D341Med (cell line): ENCODE measurements at regions not wholly inside any gene's neighbourhood (a gene's known extent, or its start where the extent isn't known, plus 50 kb on each side); places are given as distances from the start of the nearest gene placed in this dataset.
"Not testable (repeated sequence)": the region's sequence is repeated elsewhere in the genome, so short reads cannot be mapped to it uniquely, and the experiment has no call there.

Experiments used
- DNase-seq: peaks from one replicate; pipeline ENCODE4 v3.0.0; 2012; ENCODE audit warnings: low spot score

- peak; percentile 38 for DNase-seq
Measured at GRCh38 chr2:224650815-224651439, 65.2 kb downstream of the CCDC195 start.

- DNase-seq, result not testable (repeated sequence)
Measured at GRCh38 chr2:224647684-224648083, 62.5 kb upstream of the CUL3 start.

- DNase-seq, result peak; percentile 40
Measured at GRCh38 chr2:224646242-224646846, 61.2 kb upstream of the CUL3 start.

- DNase-seq, result no peak
Measured at GRCh38 chr2:224645722-224646121, 60.6 kb upstream of the CUL3 start.

GRCh38 chr2:224640679-224641078 is 55.5 kb upstream of the CUL3 start:
- no peak for DNase-seq

- DNase-seq, result no peak
Measured at GRCh38 chr2:224638301-224638823, 53.2 kb upstream of the CUL3 start.
